ENCODE measurements at regions not wholly inside any gene's neighbourhood (a gene's known extent, or its start where the extent isn't known, plus 50 kb on each side); places are given as distances from the start of the nearest gene placed in this dataset.

DNA sequence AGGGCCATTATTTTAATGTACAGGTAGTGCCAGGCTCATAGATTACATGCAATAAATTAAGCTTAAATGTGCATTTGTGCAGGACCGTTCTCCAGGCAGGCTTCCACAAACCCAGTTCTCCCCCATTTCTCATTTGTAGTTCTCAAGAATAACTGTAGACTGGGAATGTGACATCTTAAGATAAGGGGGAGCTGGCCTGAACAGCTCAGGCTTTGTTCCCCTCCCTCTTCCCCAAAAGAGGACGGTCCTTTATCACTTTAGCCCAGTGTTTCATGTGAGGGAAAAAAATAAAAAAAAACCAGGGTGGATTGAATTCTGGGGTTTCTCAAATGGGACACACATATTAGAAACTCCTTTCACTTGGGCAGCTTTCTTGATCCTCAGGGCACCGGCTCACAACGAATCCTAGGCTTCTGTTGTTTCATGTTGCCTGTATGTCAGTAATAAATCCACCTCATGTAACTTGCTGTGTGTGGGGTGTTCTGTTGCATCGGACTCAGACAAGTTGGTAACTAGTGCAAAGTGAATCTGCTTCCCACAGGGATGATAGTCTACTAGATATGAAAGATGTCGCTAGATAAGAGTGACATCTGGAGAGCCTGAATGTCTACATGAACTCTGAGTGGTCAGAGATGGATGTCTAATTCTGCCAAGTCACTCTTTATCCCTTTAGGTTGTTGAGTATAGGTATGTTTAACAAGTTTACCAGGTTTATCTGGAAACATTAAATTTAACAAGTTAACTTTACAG, 2030.6 kb upstream of the NUDT12 start:
- no peak for DNase-seq

DNA sequence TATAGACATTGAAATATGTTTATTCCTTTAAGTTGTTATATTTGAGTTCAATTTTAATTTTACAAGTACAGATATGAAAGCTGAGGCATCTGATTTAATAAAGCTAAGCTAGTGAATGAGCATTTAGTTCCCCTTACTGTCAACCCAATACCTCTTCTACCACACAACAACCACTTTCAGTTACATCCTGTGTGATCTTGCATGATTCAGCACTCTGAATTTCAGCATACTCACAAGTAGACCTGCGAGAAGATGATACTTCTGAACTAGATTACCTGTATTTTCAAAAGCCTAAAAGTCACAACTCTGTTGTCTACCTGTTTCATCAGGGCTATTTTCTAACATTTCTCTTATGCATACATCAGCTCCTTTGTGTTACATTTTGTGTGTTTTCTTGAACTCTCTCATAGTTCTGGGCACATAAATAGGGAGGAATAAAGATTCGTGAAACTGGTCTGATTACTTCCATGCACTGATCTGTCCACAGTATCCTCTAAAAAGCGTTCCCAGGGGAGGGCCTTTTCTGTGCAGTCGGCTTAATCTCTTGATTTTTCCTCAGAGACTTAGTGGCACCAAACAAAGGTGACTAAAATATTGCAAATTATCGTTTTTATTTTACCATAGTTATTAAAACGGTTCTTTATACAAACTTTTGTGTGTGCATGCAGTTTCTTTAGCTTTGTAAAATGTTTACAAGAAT, 2025.5 kb upstream of the NUDT12 start:
- no peak for DNase-seq

DNA sequence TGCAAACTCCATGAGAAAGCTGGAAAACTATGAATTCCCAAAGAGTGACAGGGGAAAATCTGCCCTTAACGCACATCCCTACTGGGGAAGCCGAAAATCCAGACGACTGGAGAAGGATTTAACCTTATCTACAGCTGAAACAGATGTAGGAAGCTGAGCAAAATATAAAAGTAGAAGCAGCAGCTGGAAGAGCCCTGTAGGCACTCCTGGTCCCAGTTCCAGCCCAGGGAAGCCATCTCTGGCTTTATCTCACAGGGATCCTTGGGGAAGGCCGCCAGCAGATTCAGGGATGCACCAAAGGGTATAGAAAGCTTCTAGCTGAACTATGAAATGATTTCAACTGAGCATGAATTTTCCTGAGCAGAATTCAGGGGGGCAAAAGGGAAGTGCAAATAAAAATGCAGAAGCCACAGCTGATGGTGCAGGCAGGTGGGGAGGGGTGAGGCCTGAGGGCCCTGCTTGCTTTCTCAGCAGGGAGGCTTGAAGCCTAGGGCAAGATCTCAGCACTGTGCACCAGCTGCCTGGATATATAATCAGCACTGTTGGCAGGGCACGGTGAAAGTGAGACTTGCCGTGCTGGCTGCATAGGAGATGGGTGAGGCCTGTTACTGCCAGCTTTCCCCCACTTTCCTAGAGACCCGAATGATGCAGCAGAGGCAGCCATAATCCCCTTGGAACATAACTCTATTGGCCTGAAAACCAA, 2019.5 kb upstream of the NUDT12 start:
- no peak for DNase-seq

DNA sequence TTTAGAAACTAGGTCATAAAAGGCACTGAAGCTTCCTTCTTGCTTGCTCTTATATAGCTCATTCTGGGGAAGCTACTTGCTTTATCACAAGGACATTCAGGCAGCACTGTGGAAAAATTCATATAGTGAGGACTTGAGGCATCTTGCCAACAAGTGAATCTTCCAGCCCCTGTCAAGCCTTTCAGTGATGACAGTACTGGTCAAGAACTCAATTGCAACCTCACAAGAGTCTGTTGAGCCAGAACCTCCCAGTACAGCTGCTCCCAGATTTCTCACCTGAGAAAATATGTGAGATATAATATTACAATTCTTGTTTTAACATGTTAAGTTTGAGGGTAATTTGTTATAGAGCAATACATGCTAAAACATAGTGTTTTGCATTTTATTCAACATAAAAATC, 2011.0 kb upstream of the NUDT12 start:
- no peak for DNase-seq

DNA sequence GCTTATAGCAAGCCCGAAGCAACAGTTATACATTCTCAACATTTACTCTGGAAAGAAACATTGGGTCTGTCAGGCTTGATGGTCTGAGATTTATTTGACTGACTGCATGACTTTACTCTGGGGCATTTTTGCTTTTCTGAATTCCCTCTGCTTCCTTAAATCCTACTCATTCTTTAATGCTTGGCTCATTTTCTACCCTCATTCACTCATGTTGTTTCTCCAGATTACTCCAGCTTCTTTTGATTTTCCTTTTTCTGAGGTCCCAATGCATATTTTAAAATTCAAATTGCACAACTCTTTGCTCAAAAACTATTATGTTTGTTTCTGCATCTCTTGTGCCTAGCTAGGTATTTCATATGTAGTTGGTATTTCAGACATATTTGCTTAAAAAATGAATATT, 2002.9 kb upstream of the NUDT12 start:
- no peak for DNase-seq

DNA sequence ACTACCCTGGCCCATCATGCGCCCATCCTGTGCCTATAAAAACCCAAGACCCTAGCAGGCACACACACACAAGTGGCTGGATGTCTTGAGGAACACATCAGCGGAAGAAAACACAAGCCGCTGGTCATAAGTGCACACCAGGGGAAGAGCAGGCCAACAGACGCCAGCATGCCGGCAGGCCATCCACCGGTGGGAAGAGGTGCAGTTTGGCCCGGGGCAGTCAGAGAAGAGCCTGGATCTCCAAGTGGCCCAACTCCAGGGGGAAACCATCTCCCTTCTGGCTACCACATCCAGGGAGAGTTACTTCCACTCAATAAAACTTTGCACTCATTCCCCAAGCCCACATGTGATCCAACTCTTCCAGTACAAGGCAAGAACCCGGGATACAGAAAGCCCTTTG, 2001.3 kb upstream of the NUDT12 start:
- no peak for DNase-seq

DNA sequence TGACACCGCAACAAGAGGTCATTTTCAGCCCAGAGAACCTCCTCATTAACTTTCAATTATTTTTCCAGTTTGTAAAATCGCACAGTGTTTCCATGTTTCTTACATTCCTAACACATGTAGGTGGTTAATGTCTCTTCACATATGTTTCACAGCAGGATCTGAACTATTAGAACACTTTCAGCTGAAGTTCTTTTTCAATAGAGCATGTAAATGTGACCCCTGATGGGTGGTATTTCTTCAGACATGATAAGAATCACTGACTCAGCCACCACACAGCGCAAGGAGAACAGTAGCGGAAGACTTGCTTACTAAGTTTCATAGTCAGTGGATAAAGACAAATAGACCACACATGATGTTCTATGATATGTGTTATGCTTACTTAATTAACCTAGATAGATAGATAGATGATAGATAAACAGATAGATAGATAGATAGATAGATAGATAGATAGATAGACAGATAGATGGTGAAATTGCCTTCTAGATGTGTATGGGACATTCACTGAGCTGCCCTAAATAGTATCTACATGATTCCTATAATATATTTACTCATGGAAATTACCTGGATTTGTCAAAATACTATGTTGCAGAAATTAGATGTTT, 1992.1 kb upstream of the NUDT12 start:
- DNase-seq, result no peak

DNA sequence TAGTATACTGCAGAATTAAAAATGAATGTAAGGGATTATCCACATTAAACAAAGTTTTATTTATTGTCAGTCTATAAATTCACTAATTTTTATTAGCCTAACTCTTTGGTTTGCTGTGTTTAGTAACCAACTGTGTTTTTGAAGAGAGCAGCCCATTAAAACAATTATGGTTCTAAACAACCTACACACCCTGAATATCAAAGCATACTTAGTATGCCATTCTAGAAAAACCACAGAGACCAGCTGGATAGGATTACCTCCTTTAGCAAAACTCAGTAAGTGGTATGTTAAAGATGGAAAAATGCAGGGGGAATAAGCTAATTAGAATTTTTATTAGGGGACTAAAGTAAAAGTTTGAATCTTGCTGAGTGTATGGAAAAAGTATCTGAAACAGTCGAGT, 1981.7 kb upstream of the NUDT12 start:
- DNase-seq, result no peak

DNA sequence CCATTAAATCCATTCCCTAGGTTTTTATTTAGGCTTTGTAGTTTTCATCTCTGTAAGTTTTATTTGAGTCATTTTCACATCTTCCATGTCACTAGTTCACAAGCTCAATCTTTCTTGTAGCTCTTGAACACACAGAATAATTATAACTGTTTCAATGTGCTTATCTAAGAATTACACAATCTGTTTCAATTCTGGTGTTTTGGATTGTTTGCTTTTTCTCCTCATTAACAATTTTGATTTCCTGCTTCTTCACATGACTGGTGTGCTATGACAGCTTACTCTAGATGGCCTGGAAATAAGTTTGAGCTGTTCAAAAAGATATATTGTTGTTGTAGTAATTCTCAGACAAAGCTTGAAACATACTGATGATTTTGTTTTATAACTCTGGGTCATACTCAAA, 1974.1 kb upstream of the NUDT12 start:
- DNase-seq, result no peak

DNA sequence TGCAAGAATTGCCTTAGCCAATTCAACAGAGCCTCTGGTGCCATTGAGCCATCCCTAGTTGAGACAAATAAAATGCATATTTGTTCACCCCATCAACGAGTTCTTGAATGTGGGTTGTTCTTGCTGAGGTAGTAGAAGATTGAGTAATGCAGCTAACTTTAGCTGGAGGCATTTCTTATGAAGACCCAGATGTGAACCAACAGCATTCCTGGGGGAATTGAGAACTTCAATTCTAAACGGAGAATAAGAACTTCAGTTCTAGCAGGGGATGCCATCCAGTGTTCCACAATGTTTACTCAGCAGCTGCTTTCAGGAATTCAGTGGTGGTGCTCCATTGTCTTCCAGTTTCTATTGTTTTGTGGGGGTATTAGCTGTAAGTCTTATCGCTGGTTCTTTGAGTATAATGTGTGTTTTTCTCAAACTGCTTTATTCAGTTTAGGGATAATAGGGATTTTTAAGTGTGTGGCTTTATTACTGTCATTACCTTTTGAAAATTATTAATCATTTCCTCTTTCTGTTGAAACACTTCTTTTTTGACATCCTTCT, 1968.2 kb upstream of the NUDT12 start:
- no peak for DNase-seq

DNA sequence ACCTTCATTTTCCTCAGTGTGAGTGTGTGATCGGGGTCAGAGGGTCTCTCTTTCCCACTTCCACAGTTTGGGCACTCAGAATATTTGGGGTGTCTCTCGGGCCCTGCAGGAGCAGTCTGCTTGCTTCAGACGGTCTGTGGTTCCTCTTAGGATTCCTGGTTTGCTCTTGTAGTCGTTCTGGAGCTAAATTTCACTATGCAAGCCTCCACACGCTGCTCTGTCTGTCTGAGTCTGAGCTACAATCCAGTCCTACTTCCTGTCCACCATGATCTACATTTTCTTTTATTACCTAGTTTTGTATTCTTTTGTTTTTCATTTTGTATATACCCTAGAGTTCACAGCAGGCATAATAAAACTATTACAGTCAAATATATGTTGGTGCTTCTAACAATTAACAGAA, 1967.3 kb upstream of the NUDT12 start:
- DNase-seq, result no peak

DNA sequence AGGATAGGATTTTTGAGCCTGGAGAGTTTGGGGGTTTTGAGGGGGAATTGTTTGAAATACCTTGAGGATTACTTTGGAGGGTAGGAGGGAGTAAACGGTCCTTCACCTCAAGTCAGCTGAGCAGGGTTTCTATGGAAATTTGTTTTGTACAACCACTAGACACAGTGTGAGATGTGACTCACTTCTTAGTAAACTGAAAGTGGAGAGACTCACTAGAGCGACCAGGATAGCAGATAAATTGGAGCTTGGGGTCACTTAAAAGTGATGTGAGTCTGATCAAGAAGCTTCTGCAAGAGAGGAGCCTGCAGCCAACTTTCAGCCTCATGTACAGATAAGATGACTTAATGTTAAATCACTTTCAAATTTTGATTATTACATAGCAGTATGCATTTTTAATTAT, 1945.9 kb upstream of the NUDT12 start:
- DNase-seq, result no peak

DNA sequence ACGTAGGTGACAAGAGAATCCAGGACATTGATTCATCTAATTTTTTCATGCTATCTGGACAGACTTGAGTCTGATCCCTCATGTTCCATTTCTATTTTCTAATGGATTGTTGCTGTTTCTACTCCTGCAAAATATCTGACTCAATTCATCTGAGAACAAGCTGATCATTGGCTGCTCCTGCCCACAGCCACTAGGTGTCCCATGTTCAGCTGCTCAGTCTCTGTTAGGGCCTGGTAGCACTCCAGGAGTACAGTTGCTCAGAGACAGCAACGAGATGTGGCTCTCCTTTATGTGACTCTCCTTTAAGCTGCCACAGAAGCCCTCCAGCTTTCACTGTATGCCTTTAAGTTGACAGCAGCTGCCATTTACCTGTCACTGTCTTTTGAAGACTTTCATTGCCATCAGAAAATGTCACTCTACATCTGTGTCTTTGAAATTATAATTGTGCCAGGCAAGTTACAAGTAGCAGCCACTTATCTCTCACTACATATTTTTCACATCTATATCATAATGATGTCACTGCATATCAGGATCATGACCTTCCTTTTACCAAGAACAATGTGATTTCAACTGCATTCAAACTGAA, 1944.2 kb upstream of the NUDT12 start:
- no peak for DNase-seq

DNA sequence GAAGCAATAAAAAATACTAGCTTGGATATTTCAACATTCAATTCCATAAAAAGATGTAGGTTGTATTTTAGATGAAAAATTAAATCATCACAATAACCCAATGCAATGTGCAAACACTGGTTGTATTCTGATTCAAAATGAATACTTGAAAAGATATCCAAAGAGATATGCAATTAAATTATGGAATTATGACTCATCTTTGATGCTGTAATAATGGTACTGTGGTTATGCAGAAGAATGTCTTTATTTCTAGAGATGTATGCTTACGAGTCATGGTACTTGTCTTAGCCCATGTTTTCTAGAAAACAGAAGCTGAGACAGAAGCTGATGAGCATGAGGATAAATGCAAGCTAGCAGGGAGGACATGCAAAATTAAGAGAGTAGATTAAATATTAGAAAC, 1941.4 kb upstream of the NUDT12 start:
- no peak for DNase-seq

DNA sequence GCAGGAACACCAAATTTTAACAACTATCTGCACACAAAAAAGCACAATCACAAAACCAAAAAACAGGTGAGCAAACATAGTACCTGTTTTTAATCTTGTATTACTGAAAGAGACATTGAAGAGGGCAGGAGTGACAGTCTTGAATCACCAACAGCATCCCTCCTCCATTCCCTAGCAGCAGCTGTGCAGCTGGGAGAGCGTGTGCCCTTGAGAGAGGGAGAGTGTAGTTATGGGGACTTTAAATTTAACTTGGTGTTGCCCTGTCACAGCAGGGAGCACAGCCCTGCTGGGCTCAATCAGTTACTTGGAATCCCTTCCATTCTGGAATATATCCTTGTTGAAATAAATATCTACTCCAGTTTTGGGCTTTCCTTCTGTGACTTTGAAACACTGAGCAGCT, 1938.7 kb upstream of the NUDT12 start:
- no peak for DNase-seq

DNA sequence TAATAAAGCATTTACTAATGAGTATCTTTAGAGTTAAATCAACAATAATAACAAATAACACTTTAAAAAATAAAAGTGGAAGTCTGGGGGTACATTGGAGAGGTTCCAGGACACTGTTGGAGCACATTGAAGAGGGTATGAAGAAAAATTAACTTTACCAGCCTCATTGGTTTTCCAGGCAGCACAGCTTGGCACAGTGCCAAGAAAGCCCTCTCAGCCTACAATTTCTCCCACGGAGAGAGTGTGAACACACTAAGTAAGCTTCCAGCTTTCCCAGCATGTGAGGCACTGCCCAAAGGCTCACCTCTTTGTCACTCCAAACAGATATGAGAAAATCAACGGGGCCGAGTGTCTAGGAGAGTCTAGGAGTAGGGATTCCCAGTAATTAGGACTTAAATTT, 1912.8 kb upstream of the NUDT12 start:
- no peak for DNase-seq

DNA sequence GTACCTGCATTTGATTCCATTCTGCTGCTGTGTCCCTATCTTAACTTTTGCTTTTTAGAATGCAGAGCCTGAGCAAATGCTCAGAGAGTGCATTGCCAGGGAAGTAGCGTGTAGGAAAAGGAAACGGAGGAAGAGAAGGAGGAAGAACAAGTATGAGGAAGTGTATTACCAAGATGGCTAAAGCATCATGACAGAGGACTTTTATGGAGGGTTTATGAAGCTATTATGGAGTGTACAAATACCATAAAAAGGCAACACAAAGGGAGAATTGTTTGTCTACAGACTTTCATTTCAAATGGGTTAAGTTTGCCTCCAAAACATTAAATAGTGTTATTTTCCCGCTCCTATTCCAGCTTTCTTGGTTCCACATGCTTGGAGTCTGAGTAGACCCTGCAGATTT, 1899.8 kb upstream of the NUDT12 start:
- no peak for DNase-seq

DNA sequence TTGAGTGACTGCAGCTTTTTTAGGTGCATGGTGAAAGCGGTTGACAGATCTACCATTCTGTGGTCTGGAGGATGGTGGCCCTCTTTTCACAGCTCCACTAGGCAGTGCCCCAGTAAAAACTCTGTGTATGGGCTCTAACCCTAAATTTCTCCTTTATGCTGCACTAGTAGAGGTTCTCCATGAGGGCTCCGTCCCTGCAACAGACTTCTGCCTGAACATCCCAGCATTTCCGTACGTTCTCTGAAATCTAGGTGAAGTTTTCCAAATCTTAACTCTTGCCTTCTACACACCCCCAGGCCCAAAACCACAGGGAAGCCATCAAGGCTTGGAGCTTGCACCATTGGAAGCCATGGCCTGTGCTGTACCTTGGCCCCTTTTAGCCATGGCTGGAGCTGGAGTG, 1898.1 kb upstream of the NUDT12 start:
- no peak for DNase-seq

DNA sequence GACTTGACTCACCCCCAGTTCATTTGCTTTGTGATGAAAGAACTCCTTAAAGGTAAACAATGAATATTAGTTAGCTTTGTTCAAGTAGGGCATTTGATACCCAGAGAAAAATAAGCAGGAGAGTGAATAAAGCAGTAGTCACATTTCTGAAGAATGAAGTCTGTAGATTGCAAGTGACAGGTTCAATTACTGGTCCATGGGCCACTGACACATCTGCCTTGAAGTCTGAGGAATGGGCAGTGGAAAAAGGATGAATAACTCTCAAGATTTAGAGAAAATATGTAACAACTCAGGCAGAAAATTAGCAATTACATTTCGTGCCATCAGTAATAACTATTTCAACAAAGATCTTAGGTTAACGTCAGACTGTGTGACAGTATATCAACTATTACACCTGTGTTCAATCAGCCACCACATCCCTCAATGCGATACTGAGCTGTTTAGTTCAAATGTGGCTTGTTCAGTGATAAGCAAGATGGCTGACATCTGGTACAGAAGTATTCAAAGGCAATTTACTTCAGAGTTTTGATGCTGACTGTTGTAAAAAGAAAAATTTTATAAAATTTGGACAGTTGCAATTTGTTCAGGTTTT, 1890.7 kb upstream of the NUDT12 start:
- no peak for DNase-seq

DNA sequence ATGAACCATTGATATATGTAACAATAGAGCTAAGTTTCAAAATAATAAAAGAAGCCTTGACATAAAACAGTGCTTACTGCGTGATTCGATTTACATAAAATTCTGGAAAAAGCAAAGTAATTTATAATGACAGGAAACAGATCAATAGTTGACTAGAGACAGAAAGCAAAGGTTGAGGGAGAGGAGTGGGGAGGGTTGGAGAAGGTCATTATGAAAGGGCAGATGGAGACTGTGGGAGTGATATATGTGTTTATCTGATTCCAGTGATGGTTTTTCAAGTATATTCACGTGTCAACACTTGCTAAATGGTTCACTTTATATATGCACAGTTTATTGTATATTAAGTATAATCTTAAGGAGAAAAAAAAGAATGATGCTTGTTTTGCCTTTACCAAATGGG, 1885.7 kb upstream of the NUDT12 start:
- no peak for DNase-seq

DNA sequence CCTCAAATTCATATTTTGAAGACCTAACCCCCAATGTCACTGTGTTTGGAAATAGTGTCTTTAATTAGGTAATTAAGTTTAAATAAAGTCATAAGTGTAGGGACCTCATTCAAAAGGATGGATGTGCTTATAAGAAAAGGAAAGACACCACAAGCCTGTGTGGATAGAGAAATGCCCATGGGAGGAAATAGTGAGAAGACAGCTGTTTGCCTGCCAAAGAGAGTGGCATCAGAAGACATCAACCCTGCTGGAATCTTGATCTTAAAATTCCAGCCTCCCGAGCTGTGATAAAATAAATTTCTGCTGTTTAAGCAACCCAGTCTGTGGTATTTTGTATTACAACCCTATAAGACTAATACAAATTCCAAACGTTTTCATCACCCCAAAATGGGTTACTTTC, 1867.9 kb upstream of the NUDT12 start:
- DNase-seq, result no peak

DNA sequence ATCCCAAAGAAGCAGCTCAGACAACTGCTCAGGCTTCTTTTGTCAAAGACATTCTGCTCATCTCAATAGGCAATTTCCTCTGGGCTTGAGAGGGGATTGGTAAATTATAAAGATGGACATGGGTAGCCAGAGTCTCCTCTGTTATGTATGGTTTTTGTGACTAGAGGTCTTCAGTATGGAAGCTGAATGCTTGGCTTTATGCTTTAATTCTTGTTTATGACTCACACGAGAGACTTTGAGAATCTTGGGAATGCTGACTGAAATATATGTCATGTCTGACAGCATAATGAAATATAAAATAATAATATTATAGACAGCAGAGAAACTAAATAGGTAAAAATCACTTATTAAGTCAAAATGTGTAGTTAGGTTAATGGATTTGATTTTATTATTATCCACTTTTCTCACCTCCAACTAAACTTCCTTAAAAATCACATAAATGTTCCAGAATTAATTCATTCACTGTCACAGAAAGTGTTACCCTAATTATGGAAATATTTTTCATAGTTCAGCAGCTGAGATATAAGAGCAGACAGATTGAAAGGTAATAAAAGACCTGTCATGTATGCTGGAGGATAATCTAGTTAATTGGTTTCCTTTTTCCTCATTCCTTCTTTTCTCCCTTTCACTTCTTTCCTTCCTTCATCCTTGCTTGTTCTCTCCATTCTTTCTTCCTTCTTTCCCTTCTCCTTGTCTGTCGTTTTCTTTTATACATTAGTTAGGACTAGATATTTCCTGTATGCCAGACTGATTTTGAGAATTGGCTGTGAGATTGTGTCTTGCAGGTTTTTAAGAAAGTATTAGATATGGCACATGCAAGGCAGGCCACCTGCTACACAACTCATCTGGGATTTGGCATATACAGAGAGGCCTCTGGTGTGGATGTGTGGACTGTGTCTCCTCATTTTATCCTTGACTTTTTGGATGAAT, 1866.1 kb upstream of the NUDT12 start:
- no peak for DNase-seq
